ENCODE measurements at regions not wholly inside any gene's neighbourhood (a gene's known extent, or its start where the extent isn't known, plus 50 kb on each side); places are given as distances from the start of the nearest gene placed in this dataset.

- no peak for TF ChIP-seq CTCF (IDR thresholded peaks at IDR 0.05; ENCODE audit: low read depth, low read length)
- H3K4me3 ChIP-seq (replicated peaks in 1 of 2; ENCODE audit: low read depth in 2 of 2, low read length in 2 of 2) = no peak overlapping the region
- DNase-seq (ENCODE audit: low read depth in 2 of 2) = no peak
Measured at GRCh38 chr11:70721006-70721405, 322.7 kb downstream of the CTTN start.

- no peak for DNase-seq (ENCODE audit: low read depth in 2 of 2)
- H3K4me3 ChIP-seq (replicated peaks in 1 of 2; ENCODE audit: low read depth in 2 of 2, low read length in 2 of 2) = no peak overlapping the region
- no peak for TF ChIP-seq CTCF (IDR thresholded peaks at IDR 0.05; ENCODE audit: low read depth, low read length)
Measured at GRCh38 chr11:70725278-70725677, 326.9 kb downstream of the CTTN start.

GRCh38 chr11:70725739-70726138 lies 327.4 kb downstream of the CTTN start:
- no peak for TF ChIP-seq CTCF (IDR thresholded peaks at IDR 0.05; ENCODE audit: low read depth, low read length)
- H3K4me3 ChIP-seq (replicated peaks in 1 of 2; ENCODE audit: low read depth in 2 of 2, low read length in 2 of 2) = no peak overlapping the region
- DNase-seq (ENCODE audit: low read depth in 2 of 2) = no peak

GRCh38 chr11:70727021-70727420 lies 328.7 kb downstream of the CTTN start:
- no peak overlapping the region for H3K4me3 ChIP-seq (replicated peaks in 1 of 2; ENCODE audit: low read depth in 2 of 2, low read length in 2 of 2)
- DNase-seq (ENCODE audit: low read depth in 2 of 2) = no peak
- no peak for TF ChIP-seq CTCF (IDR thresholded peaks at IDR 0.05; ENCODE audit: low read depth, low read length)

GRCh38 chr11:70727899-70728620 lies 329.7 kb downstream of the CTTN start:
- no peak overlapping the region for H3K4me3 ChIP-seq (replicated peaks in 1 of 2; ENCODE audit: low read depth in 2 of 2, low read length in 2 of 2)
- DNase-seq (ENCODE audit: low read depth in 2 of 2) = no peak
- TF ChIP-seq CTCF (IDR thresholded peaks at IDR 0.05; ENCODE audit: low read depth, low read length) = no peak

- no peak overlapping the region for H3K4me3 ChIP-seq (replicated peaks in 1 of 2; ENCODE audit: low read depth in 2 of 2, low read length in 2 of 2)
- no peak for TF ChIP-seq CTCF (IDR thresholded peaks at IDR 0.05; ENCODE audit: low read depth, low read length)
- DNase-seq (ENCODE audit: low read depth in 2 of 2) = no peak
Measured at GRCh38 chr11:70729949-70730348, 331.6 kb downstream of the CTTN start.

GRCh38 chr11:70730411-70730810 lies 332.1 kb downstream of the CTTN start:
- no peak for TF ChIP-seq CTCF (IDR thresholded peaks at IDR 0.05; ENCODE audit: low read depth, low read length)
- no peak overlapping the region for H3K4me3 ChIP-seq (replicated peaks in 1 of 2; ENCODE audit: low read depth in 2 of 2, low read length in 2 of 2)
- no peak for DNase-seq (ENCODE audit: low read depth in 2 of 2)

Measured in cardiac fibroblast (primary cell).